Activated T-cell treated with anti-CD3 and anti-CD28 coated beads, Interleukin-2, amount 50 U/mL, for 24 hours (primary cell): ENCODE measurements at regions not wholly inside any gene's neighbourhood (a gene's known extent, or its start where the extent isn't known, plus 50 kb on each side); places are given as distances from the start of the nearest gene placed in this dataset.

ENCODE experiments used
- DNase-seq: peaks from one replicate; pipeline ENCODE4 v3.0.0-alpha.2; 2020
- H3K27ac Mint-ChIP-seq: 2 replicates; pipeline ENCODE4 v1.8.0; 2020; ENCODE audit warnings: mild to moderate bottlenecking, mixed read lengths
- H3K27me3 Mint-ChIP-seq: 2 replicates; pipeline ENCODE4 v1.8.0; 2020; ENCODE audit warnings: mixed read lengths
- H3K36me3 Mint-ChIP-seq: 2 replicates; pipeline ENCODE4 v1.8.0; 2020; ENCODE audit warnings: low read depth, mixed read lengths
- H3K4me1 Mint-ChIP-seq: 2 replicates; pipeline ENCODE4 v1.8.0; 2020; ENCODE audit warnings: low read depth, mixed read lengths
- H3K4me3 Mint-ChIP-seq: 2 replicates; pipeline ENCODE4 v1.8.0; 2020; ENCODE audit warnings: mild to moderate bottlenecking, moderate library complexity, mixed read lengths
- H3K9me3 Mint-ChIP-seq: 2 replicates; pipeline ENCODE4 v1.8.0; 2020; ENCODE audit warnings: mixed read lengths

DNA sequence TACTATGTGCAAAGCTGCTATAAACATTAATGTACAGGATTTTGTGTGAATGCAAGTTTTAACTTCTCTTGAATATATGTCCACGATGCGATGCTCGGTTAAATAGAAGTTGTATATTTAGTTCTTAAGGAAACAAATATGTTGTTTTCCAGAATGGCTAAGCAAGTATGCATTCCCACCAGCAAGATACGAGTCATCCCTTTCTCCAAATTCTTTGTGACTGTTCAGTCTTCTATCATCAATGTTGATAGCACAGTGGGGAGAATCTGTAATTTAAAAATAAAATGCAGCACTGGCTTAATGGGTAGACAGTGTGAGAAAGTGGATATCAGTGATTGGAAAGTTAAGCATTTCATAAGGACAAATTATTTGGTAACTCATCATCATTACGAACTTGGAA lies 1340.8 kb downstream of the PCDH9 start:
- Mint-ChIP-seq H3K36me3 (no peaks in the 10 kb centered on the region), H3K27ac (no peak overlapping the region), H3K27me3 (no peaks in the 10 kb centered on the region), H3K4me3 (no peak overlapping the region), H3K4me1 (no peaks in the 10 kb centered on the region), H3K9me3 (peaks cover 8% of the 10 kb centered on the region)
- no peak for DNase-seq

DNA sequence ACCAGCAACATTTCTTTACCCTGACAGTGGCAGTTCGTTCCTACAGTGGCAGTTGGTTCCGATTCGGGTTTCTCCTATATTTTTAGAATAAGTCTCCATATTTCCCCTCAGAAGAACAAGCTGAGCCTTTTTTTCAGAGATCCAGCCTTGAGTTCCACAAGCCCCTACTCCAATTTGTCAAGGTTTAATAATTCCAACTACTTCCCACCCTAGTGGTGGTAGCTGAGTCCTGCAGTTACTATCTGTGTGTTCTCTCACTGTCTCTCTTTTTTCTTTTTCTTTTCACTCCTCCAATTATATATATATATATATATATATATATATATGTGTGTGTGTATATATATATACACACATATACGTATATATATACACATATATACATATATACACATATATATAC lies 1347.3 kb downstream of the PCDH9 start:
- Mint-ChIP-seq H3K4me1 (no peaks in the 10 kb centered on the region), H3K27me3 (no peaks in the 10 kb centered on the region), H3K27ac (no peak overlapping the region), H3K4me3 (no peak overlapping the region), H3K9me3 (peaks cover 16% of the 10 kb centered on the region), H3K36me3 (no peaks in the 10 kb centered on the region)
- DNase-seq = no peak

DNA sequence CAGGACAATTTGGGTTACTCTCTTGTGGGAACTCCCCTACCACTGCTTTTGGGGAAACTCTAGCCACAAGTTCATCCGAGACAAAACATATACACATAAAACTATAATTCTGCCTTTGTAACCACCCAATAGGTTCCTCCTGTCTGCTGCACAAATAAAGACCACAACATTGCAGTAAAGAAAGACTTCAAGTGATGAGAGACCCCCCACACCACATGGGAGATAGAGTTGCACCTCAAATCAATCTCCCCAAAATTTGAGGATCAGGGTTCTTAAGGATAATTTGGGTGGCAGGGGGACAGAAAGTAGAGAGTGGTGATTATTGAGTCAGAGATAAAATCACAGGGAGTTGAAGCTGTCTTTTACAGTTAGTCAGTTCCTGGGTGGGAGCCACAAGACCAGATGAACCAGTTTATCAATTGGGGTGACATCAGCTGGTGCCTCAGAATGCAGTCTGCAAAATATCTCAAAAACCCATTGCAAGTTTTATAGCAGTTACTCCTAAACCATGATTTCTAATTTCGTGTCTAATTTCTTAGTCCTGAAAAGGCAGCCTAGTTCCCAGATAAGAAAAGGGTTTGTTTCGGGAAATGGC lies 1348.5 kb downstream of the PCDH9 start:
- H3K4me3 Mint-ChIP-seq = no peak overlapping the region
- no peaks in the 10 kb centered on the region for H3K36me3 Mint-ChIP-seq
- H3K27ac Mint-ChIP-seq = no peak overlapping the region
- peaks cover 16% of the 10 kb centered on the region for H3K9me3 Mint-ChIP-seq
- H3K4me1 Mint-ChIP-seq = no peaks in the 10 kb centered on the region
- DNase-seq = no peak
- no peaks in the 10 kb centered on the region for H3K27me3 Mint-ChIP-seq

DNA sequence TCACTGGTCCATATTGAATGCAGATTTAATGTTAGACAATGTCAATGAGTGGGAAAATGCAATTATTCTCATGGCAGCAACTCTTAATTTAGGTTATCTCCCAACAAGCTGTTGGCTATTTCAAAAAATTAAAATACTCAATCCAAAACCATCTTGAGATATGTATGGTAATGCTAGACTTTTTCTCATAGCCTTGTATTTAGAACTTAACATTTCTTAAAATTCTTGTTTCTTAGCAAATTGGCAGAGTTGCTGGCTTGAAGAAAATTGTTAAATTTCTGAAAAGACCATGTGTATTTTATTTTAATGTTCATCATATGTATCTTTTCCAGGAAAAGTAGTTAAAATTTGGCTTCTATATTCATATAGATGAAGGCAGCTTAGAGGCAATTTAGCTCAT lies 1355.1 kb downstream of the PCDH9 start:
- Mint-ChIP-seq H3K4me3 (no peak overlapping the region), H3K27ac (no peak overlapping the region), H3K4me1 (no peaks in the 10 kb centered on the region), H3K36me3 (no peaks in the 10 kb centered on the region), H3K9me3 (peaks cover 11% of the 10 kb centered on the region), H3K27me3 (no peaks in the 10 kb centered on the region)
- no peak for DNase-seq

DNA sequence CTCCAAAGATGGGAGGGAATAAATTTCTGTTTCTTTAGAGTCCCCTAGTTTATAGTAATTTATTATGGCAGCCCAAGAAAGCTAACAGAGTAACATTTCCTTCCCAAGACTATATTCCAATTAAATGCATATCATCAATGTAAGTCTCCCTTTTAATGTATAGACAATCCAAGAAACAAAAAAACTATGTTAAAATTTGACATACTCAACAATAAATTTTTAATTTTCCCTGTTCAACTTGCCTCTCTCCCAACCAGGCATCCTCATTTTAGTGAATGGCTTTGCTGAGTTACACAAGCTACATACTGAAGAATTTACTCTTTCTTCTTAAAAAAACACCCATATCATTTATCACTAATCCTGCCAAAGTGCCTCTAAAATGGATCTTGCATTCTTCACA lies 1357.7 kb downstream of the PCDH9 start:
- Mint-ChIP-seq H3K27me3 (no peaks in the 10 kb centered on the region), H3K4me1 (no peaks in the 10 kb centered on the region), H3K27ac (no peak overlapping the region), H3K4me3 (no peak overlapping the region), H3K36me3 (no peaks in the 10 kb centered on the region), H3K9me3 (peaks cover 7% of the 10 kb centered on the region)
- no peak for DNase-seq

DNA sequence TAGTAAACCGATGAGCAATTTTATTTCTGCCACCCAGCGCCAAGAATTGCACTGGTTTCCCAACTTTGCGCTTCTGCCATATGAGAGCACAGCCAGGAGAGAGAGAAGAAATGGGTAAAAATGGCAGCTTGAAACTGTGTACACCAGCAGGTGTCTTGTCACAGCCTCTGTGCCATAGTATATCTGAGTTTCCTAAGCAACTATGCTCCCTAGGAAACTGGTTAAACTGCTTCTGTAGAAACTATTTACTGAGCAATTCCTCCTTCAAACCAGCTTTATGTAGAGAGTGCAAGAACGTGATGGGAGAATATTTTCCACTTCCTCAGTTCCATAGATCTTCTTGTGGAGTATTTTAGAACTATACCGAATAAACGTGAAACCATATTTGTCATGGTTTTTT lies 1361.3 kb downstream of the PCDH9 start:
- no peaks in the 10 kb centered on the region for H3K27me3 Mint-ChIP-seq
- DNase-seq = no peak
- no peaks in the 10 kb centered on the region for H3K4me1 Mint-ChIP-seq
- no peak overlapping the region for H3K4me3 Mint-ChIP-seq
- no peaks in the 10 kb centered on the region for H3K36me3 Mint-ChIP-seq
- H3K9me3 Mint-ChIP-seq = peaks cover 7% of the 10 kb centered on the region
- H3K27ac Mint-ChIP-seq = no peak overlapping the region

DNA sequence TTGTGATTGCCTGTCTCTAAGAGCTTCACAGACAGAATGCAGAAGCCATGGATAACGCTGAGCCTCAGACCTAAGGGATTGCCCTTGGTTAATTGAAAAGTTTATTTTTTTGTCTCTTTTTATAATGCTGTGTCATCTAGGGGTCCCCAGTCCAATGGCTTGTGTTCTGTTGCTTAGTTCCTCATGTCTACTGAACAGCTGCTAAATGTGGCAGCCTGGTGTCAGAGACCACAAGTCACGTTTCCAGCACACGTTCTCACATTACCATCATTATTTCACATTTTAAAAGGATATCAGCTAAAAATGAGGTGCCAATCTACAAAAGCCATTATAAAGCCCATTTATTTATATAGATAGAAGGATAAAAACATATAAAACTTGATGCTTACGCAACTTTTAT lies 1362.0 kb downstream of the PCDH9 start:
- no peak for DNase-seq
- Mint-ChIP-seq H3K4me3 (no peak overlapping the region), H3K36me3 (no peaks in the 10 kb centered on the region), H3K27ac (no peak overlapping the region), H3K9me3 (peaks cover 7% of the 10 kb centered on the region), H3K4me1 (no peaks in the 10 kb centered on the region), H3K27me3 (no peaks in the 10 kb centered on the region)

DNA sequence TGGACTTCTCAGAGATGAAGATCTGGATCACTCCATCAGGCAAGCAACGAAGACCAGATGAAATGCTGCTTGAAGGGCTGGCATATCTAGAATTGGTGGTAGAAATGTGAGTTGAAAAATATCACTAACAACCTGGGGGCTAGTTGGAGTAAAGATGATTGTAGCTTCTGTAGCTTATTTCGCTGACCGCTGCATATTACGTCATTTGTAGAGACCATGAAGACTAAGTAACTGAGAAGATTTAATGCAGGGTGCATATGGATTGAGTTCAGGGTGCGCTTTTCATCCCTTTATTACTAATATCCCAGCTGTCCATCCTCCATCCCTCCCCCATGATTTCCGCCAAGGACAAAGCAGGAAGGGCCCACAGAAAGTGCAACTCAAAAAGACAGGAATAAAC lies 1364.0 kb downstream of the PCDH9 start:
- H3K4me1 Mint-ChIP-seq = no peaks in the 10 kb centered on the region
- H3K4me3 Mint-ChIP-seq = no peak overlapping the region
- no peaks in the 10 kb centered on the region for H3K27me3 Mint-ChIP-seq
- no peaks in the 10 kb centered on the region for H3K36me3 Mint-ChIP-seq
- peaks cover 7% of the 10 kb centered on the region for H3K9me3 Mint-ChIP-seq
- no peak overlapping the region for H3K27ac Mint-ChIP-seq
- no peak for DNase-seq

DNA sequence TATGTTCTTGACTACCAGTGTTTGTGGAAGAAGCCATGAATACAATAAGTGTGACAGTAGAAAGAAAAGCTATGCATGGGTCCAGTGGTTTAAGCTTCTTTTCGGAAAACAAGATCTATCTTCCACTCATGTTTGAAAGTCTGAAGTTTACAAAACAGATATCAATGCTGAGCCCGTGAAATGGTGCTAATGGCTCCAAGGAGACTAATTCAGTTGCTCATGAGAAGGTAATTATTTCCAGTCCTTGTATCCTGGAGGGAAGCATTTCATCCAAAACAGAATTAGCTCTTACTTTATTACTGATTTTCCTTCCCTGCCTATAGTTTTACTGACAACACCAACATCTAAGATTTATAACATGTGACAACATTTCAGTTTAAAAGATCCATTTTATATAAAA lies 1364.9 kb downstream of the PCDH9 start:
- H3K27ac Mint-ChIP-seq = no peak overlapping the region
- no peaks in the 10 kb centered on the region for H3K36me3 Mint-ChIP-seq

DNA sequence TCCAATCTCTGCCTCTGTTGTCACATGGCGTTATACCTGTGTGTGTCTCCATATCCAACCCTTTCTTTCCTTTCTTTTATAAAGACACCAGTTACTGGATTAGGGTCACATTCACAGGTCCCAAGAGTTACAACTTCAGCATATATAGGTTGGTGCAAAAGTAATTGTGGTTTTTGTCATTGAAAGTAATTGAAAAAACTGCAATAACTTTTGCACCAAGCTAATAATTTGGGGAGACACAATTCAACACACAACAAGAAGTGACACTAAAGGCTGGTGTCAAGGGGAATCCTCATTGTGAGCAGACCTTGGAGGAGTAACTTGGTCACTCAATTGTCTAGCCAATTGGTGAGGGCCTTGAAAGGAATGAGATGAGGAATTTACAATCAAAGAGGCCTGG lies 1366.1 kb downstream of the PCDH9 start:
- DNase-seq = no peak
- Mint-ChIP-seq H3K4me3 (no peak overlapping the region), H3K36me3 (no peaks in the 10 kb centered on the region), H3K4me1 (no peaks in the 10 kb centered on the region), H3K27ac (no peak overlapping the region), H3K9me3 (peaks cover 7% of the 10 kb centered on the region), H3K27me3 (no peaks in the 10 kb centered on the region)

More for the DNA sequence above, 1364.9 kb downstream of the PCDH9 start:
- H3K4me3 Mint-ChIP-seq = no peak overlapping the region
- DNase-seq = no peak
- no peaks in the 10 kb centered on the region for H3K4me1 Mint-ChIP-seq
- H3K27me3 Mint-ChIP-seq = no peaks in the 10 kb centered on the region
- H3K9me3 Mint-ChIP-seq = peaks cover 7% of the 10 kb centered on the region

DNA sequence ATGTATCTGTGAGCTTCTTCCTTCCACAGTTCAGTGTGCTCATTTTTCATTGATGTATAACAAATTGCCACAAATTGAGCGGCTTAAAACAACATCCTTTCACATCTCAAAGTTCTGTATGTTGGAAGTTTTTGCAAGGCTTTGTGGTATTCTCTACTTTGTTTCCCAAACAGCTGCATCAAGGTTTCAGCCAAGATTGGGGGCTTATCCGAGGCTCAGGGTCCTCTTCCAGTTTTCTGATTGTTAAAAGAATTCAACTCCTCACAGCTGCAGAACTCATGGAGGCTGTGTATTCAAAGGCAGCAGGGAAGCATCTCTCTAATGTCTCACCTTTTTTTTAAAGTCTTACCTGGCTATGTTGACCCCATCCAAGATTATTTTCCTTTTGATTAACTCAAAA lies 1369.8 kb downstream of the PCDH9 start:
- H3K9me3 Mint-ChIP-seq = no peaks in the 10 kb centered on the region
- no peak overlapping the region for H3K27ac Mint-ChIP-seq
- H3K4me3 Mint-ChIP-seq = no peak overlapping the region
- no peaks in the 10 kb centered on the region for H3K36me3 Mint-ChIP-seq
- H3K4me1 Mint-ChIP-seq = no peaks in the 10 kb centered on the region
- no peaks in the 10 kb centered on the region for H3K27me3 Mint-ChIP-seq
- DNase-seq = no peak

DNA sequence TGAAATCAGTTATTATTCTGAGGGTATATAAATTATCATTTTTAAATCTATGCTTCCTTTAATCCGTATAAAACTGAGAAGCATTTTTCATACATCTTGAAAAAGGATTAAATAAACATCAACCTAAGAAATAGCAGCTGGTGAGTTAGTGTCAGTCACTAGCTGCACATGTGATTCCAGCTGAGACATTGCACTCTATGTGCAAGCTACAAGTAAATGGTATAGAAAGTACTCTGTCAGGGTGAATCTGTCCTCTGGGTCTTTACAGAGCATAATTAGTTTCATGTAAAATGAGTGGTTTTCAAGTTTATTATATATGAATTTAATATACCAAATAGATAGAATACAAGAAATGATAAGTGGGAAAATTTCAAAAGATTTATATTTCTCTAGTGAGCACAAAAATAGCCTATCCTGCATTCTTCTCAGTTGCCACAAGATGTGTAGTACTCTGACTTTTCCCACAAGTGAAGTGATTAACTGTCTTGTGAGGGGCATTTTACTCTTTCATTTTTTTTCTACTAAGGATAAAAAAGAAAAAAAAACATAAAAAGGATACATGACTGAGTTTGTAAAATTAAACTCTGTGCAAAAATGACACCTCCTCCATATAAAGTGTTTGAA lies 1372.1 kb downstream of the PCDH9 start:
- no peak for DNase-seq
- peaks cover 4% of the 10 kb centered on the region for H3K9me3 Mint-ChIP-seq
- no peaks in the 10 kb centered on the region for H3K36me3 Mint-ChIP-seq
- no peaks in the 10 kb centered on the region for H3K27me3 Mint-ChIP-seq
- no peak overlapping the region for H3K27ac Mint-ChIP-seq
- H3K4me3 Mint-ChIP-seq = no peak overlapping the region
- H3K4me1 Mint-ChIP-seq = no peaks in the 10 kb centered on the region

DNA sequence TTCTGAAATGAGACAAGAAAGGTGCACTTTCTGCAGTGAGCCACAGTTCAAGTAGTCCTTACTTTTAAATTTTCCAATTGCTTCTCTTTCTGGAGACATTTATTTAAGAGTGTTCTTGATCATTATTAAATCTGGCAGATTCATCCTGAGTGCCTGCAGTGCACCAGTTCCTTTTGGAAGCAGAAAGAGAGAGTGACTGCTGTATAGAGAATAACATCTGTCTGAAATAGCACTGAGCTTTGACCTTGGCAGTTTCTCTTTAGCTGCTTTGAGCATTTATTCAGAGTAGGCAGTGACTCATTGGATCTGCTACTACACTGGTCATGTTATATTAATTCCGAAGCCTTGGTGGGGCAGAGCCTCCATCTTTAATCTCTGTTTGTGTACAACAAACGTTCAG lies 1373.7 kb downstream of the PCDH9 start:
- no peak for DNase-seq
- Mint-ChIP-seq H3K27me3 (no peaks in the 10 kb centered on the region), H3K27ac (no peak overlapping the region), H3K36me3 (no peaks in the 10 kb centered on the region), H3K4me1 (no peaks in the 10 kb centered on the region), H3K9me3 (peaks cover 4% of the 10 kb centered on the region), H3K4me3 (no peak overlapping the region)

DNA sequence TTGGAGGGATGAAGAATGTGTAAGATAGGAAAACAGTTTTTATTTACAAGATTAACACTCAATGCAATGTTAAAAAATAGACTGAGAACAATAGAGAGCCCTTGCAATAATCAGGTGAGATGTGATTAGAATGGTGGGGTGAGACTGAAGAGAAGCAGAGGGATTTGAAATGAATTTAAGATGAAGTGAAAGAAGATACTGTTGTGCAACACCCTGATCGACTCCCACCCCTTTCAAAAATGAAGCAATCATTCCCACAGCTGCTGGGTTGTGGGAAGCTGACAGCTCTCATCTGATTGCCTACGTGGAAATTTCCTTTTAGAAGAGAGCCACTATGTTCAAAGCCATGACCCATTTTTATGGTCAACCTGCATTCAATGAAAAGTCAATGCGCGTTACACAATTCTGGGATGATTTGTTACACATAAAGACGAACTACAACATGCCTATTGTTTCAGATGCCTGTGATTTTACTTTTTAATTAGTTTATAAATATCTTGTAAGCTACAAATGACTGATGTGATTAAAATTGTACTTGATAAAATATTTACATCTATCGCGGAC lies 1374.8 kb downstream of the PCDH9 start:
- no peaks in the 10 kb centered on the region for H3K27me3 Mint-ChIP-seq
- peaks cover 4% of the 10 kb centered on the region for H3K9me3 Mint-ChIP-seq
- no peak overlapping the region for H3K4me3 Mint-ChIP-seq
- no peak for DNase-seq
- no peak overlapping the region for H3K27ac Mint-ChIP-seq
- H3K36me3 Mint-ChIP-seq = no peaks in the 10 kb centered on the region
- no peaks in the 10 kb centered on the region for H3K4me1 Mint-ChIP-seq

DNA sequence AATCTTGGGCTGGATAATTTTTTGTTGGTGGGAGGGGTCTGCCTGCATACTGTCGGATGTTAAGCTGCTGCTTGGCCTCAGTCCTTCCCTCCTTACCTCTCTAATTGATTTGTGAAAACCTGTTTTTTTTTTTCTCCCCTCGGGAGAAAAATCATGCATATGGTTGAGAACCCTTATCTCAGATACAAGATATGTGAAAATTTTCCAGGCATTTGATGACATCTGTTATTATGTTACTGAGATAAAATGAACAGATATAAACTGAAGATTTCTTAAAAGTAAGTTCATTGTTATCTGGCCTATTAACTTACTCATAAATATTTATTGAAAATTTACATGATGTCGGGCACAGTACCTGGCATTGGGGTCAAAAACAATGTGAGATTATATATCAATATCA lies 1375.7 kb downstream of the PCDH9 start:
- no peak for DNase-seq
- Mint-ChIP-seq H3K4me1 (no peaks in the 10 kb centered on the region), H3K27me3 (no peaks in the 10 kb centered on the region), H3K9me3 (peaks cover 4% of the 10 kb centered on the region), H3K36me3 (no peaks in the 10 kb centered on the region), H3K4me3 (no peak overlapping the region), H3K27ac (no peak overlapping the region)
